ENCODE measurements at regions not wholly inside any gene's neighbourhood (a gene's known extent, or its start where the extent isn't known, plus 50 kb on each side); places are given as distances from the start of the nearest gene placed in this dataset.
"Not testable (repeated sequence)": the region's sequence is repeated elsewhere in the genome, so short reads cannot be mapped to it uniquely, and the experiment has no call there.

DNA sequence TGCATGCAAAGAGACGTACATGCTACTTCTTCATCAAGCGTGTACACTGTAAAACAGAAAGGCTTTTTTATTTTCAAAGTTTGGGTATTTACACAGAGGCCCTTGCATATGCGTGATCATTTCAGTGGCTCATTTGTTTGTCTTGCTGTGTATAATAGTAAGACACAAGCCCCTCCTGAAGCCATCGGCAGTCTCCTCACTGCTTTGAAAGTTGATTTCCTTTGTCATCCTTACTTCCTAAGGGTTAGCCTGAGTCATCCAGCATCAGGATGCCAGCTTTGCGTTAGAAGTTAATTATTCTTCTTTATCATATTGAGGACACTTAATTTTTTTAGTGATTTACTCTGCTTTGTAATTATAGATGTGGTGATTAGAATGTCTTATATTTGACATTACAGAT is 72.5 kb upstream of the CTBP2 start:
- no peak for DNase-seq (ENCODE audit: low spot score)
- in situ Hi-C loops (cut with MboI; ENCODE audit: low pct_unique_long_range_greater_than_20kb, low sequenced_read_pairs, unreplicated experiment), result no loop called here
- TF ChIP-seq CTCF (IDR thresholded peaks at IDR 0.05; ENCODE audit: extremely low read depth, insufficient read depth, missing control alignments), result no peak

GRCh38 chr10:125231813-125232475 is 71.6 kb upstream of the CTBP2 start:
- DNase-seq (ENCODE audit: low spot score), result no peak
- in situ Hi-C loops (cut with MboI; ENCODE audit: low pct_unique_long_range_greater_than_20kb, low sequenced_read_pairs, unreplicated experiment), result no loop called here
- TF ChIP-seq CTCF (IDR thresholded peaks at IDR 0.05; ENCODE audit: extremely low read depth, insufficient read depth, missing control alignments), result no peak

- TF ChIP-seq CTCF (IDR thresholded peaks at IDR 0.05; ENCODE audit: extremely low read depth, insufficient read depth, missing control alignments), result no peak
- in situ Hi-C loops (cut with MboI; ENCODE audit: low pct_unique_long_range_greater_than_20kb, low sequenced_read_pairs, unreplicated experiment), result no loop called here
- DNase-seq (ENCODE audit: low spot score), result no peak
Measured at GRCh38 chr10:125231116-125231812, 70.9 kb upstream of the CTBP2 start.

DNA sequence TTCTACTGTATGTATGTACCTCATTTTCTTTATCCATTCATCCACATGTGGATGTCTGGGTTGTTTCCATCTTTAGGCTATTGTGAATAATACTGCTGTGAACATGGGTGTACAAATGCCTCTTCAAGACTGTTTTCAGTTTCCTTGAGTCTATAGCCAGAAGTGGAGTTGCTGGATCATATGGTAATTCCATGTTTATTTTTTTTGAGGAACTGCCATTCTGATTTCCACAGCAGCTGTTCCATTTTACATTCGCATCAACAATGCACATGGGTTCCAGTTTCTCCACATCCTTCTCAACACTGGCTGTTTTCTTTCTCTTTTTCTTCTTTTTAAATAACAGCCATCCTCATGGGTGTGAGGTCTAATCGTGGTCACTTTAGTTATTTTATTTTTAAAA is 69.9 kb upstream of the CTBP2 start:
- no peak for DNase-seq (ENCODE audit: low spot score)
- in situ Hi-C loops (cut with MboI; ENCODE audit: low pct_unique_long_range_greater_than_20kb, low sequenced_read_pairs, unreplicated experiment), result no loop called here
- no peak for TF ChIP-seq CTCF (IDR thresholded peaks at IDR 0.05; ENCODE audit: extremely low read depth, insufficient read depth, missing control alignments)

DNA sequence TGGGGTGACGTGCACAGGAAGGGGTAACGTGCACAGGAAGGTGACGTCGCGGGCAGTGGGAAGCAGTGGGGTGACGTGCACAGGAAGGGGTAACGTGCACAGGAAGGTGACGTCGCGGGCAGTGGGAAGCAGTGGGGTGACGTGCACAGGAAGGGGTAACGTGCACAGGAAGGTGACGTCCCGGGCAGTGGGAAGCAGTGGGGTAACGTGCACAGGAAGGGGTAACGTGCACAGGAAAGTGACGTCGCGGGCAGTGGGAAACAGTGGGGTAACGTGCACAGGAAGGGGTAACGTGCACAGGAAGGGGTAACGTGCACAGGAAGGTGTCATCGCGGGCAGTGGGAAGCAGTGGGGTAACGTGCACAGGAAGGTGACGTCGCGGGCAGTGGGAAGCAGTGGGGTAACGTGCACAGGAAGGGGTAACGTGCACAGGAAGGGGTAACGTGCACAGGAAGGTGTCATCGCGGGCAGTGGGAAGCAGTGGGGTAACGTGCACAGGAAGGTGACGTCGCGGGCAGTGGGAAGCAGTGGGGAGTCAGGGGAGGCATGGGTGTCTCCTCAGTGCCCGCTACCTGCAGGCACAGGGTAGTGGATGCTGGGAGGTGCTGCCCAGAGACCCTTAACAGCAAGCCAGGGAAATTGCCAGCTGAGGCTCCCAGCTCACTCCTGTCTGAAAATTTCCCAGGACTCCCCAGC is 68.0 kb upstream of the CTBP2 start:
- in situ Hi-C loops (cut with MboI; ENCODE audit: low pct_unique_long_range_greater_than_20kb, low sequenced_read_pairs, unreplicated experiment); DNase-seq (ENCODE audit: low spot score): not testable (repeated sequence)

- no peak for TF ChIP-seq CTCF (IDR thresholded peaks at IDR 0.05; ENCODE audit: extremely low read depth, insufficient read depth, missing control alignments)
- in situ Hi-C loops (cut with MboI; ENCODE audit: low pct_unique_long_range_greater_than_20kb, low sequenced_read_pairs, unreplicated experiment), result no loop called here
- no peak for DNase-seq (ENCODE audit: low spot score)
Measured at GRCh38 chr10:125227546-125227945, 67.2 kb upstream of the CTBP2 start.

GRCh38 chr10:125226823-125227222 is 66.5 kb upstream of the CTBP2 start:
- no peak for TF ChIP-seq CTCF (IDR thresholded peaks at IDR 0.05; ENCODE audit: extremely low read depth, insufficient read depth, missing control alignments)

More at GRCh38 chr10:125226823-125227222, 66.5 kb upstream of the CTBP2 start:
- DNase-seq (ENCODE audit: low spot score), result no peak
- in situ Hi-C loops (cut with MboI; ENCODE audit: low pct_unique_long_range_greater_than_20kb, low sequenced_read_pairs, unreplicated experiment), result no loop called here
